ENCODE measurements at regions not wholly inside any gene's neighbourhood (a gene's known extent, or its start where the extent isn't known, plus 50 kb on each side); places are given as distances from the start of the nearest gene placed in this dataset.
A peak's percentile ranks its signal among the peaks of the same experiment; 100 is the strongest.

DNA sequence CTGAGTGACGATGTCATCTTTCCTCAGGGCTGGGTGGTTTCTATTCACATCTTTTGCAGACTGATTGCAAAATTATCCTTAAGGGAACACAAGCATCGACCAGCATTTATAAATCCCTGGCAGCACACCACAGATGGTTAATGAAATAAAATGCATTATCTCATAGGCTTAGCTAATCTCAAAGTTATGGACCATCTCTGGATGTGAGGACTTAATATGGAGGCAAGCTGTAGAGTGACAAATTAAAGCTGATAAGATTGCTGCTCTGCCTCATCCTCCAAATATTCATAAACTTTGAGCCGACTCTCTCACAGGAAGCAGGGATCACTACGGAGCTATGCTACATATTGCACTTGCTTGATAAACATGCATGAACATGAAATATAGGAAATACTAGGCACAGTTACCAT is 663.2 kb upstream of the RGMB start:
- peaks cover 0 to 5% (median 0%) of the 10 kb centered on the region in 5 donors for H3K4me1 ChIP-seq (ENCODE audit: control insufficient read depth in 5 of 5, insufficient read depth in 5 of 5, low read length in 5 of 5)
- ATAC-seq (ENCODE audit: insufficient read depth, low FRiP score) (no peak), DNase-seq (peak in 2 of 3 donors; percentile 15 to 48)
- no peak overlapping the region for H3K4me3 ChIP-seq
- H3K9ac ChIP-seq (ENCODE audit: insufficient read depth in 1 of 2, low read length in 2 of 2), result no peak overlapping the region
- H3K9me3 ChIP-seq (ENCODE audit: control insufficient read depth in 4 of 4, insufficient read depth in 3 of 4, low read length in 3 of 4), result peaks cover 0 to 1% (median 0%) of the 10 kb centered on the region in 4 donors
- H3K36me3 ChIP-seq (ENCODE audit: control insufficient read depth in 4 of 4, insufficient read depth in 4 of 4, low read length in 4 of 4), result no peaks in the 10 kb centered on the region
- TF ChIP-seq, protein P1, sequence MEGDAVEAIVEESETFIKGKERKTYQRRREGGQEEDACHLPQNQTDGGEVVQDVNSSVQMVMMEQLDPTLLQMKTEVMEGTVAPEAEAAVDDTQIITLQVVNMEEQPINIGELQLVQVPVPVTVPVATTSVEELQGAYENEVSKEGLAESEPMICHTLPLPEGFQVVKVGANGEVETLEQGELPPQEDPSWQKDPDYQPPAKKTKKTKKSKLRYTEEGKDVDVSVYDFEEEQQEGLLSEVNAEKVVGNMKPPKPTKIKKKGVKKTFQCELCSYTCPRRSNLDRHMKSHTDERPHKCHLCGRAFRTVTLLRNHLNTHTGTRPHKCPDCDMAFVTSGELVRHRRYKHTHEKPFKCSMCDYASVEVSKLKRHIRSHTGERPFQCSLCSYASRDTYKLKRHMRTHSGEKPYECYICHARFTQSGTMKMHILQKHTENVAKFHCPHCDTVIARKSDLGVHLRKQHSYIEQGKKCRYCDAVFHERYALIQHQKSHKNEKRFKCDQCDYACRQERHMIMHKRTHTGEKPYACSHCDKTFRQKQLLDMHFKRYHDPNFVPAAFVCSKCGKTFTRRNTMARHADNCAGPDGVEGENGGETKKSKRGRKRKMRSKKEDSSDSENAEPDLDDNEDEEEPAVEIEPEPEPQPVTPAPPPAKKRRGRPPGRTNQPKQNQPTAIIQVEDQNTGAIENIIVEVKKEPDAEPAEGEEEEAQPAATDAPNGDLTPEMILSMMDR (IDR thresholded peaks at IDR 0.05; ENCODE audit: control extremely low read depth, extremely low read depth), result no peak
- WGBS, 2 donors, result 53 to 69% methylated on average over 4 of the region's 4 CpGs
- H3K27ac ChIP-seq (ENCODE audit: low read depth in 1 of 2, low read length in 1 of 2), result no peak overlapping the region
- H3K27me3 ChIP-seq (ENCODE audit: control insufficient read depth in 3 of 3, insufficient read depth in 3 of 3, low read length in 2 of 3), result no peaks in the 10 kb centered on the region

DNA sequence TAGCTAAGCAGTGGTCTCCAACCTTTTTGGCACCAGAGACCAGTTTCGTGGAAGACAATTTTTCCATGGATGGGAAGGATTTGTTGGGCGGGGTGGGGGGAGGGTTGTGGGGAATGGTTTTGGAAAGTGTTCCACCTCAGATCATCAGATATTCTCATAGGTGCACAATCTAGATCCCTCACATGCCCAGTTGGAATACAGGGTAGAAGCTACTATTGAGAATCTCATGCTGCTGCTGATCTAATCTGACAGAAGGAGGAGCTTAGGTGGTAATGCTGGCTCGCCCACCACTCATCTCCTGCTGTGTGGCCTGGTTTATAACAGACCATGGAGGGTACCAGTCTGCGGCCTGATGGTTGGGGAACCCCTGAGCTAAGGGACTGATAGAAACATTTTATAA is 662.7 kb upstream of the RGMB start:
- Histone ChIP-seq H3K36me3 (ENCODE audit: control insufficient read depth in 4 of 4, insufficient read depth in 4 of 4, low read length in 4 of 4) (no peaks in the 10 kb centered on the region), H3K4me3 (no peak overlapping the region), H3K4me1 (ENCODE audit: control insufficient read depth in 5 of 5, insufficient read depth in 5 of 5, low read length in 5 of 5) (peaks cover 0 to 5% (median 0%) of the 10 kb centered on the region in 5 donors), H3K27me3 (ENCODE audit: control insufficient read depth in 3 of 3, insufficient read depth in 3 of 3, low read length in 2 of 3) (no peaks in the 10 kb centered on the region), H3K9ac (ENCODE audit: insufficient read depth in 1 of 2, low read length in 2 of 2) (no peak overlapping the region), H3K27ac (ENCODE audit: low read depth in 1 of 2, low read length in 1 of 2) (no peak overlapping the region), H3K9me3 (ENCODE audit: control insufficient read depth in 4 of 4, insufficient read depth in 3 of 4, low read length in 3 of 4) (peaks cover 0 to 1% (median 0%) of the 10 kb centered on the region in 4 donors)
- DNase-seq (no peak), ATAC-seq (ENCODE audit: insufficient read depth, low FRiP score) (no peak)
- TF ChIP-seq, protein P1 (IDR thresholded peaks at IDR 0.05; ENCODE audit: control extremely low read depth, extremely low read depth), result no peak
- whole genome bisulfite sequencing, 2 donors, result 65 to 80% methylated on average over 4 of the region's 4 CpGs

DNA sequence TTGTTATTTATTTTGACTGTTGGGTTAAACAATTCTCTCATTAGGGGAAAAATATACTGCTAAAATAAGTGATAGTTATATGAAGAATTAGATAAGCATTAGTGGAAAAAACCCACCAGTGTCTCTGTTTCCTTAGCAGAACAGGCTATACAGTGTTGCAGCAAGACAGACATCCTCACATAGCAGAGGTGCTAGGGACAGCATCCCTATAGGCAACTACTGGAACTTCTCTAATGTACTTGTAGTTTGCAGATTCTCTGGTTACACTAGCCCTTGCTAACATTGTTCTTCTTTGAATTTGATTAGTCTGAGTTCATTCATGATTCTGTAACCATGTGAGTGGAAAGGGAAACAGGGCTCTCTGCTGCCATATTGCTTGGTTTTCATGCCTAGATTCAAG is 661.8 kb upstream of the RGMB start:
- ATAC-seq (ENCODE audit: insufficient read depth, low FRiP score) (no peak), DNase-seq (peak in 1 of 3 donors; percentile 12)
- H3K9me3 ChIP-seq (ENCODE audit: control insufficient read depth in 4 of 4, insufficient read depth in 3 of 4, low read length in 3 of 4), result peaks cover 0 to 1% (median 0%) of the 10 kb centered on the region in 4 donors
- H3K4me1 ChIP-seq (ENCODE audit: control insufficient read depth in 5 of 5, insufficient read depth in 5 of 5, low read length in 5 of 5), result peaks cover 0 to 5% (median 0%) of the 10 kb centered on the region in 5 donors
- no peaks in the 10 kb centered on the region for H3K36me3 ChIP-seq (ENCODE audit: control insufficient read depth in 4 of 4, insufficient read depth in 4 of 4, low read length in 4 of 4)
- H3K27me3 ChIP-seq (ENCODE audit: control insufficient read depth in 3 of 3, insufficient read depth in 3 of 3, low read length in 2 of 3), result no peaks in the 10 kb centered on the region
- no peak overlapping the region for H3K4me3 ChIP-seq
- TF ChIP-seq, protein P1 (IDR thresholded peaks at IDR 0.05; ENCODE audit: control extremely low read depth, extremely low read depth), result no peak
- no peak overlapping the region for H3K27ac ChIP-seq (ENCODE audit: low read depth in 1 of 2, low read length in 1 of 2)
- H3K9ac ChIP-seq (ENCODE audit: insufficient read depth in 1 of 2, low read length in 2 of 2), result no peak overlapping the region

Data from lung (tissue), 11 donors.